CD4-positive, alpha-beta T cell treated with Interferon alpha-2 for 1 hour (primary cell): ENCODE measurements at regions not wholly inside any gene's neighbourhood (a gene's known extent, or its start where the extent isn't known, plus 50 kb on each side); places are given as distances from the start of the nearest gene placed in this dataset.

Experiments
- DNase-seq, 2 donors: peaks; one replicate each; pipeline ENCODE4 v3.0.0-alpha.2; 2020 to 2022

GRCh38 chr20:37596890-37597536 lies 69.3 kb upstream of the BLCAP start:
- DNase-seq = no peak

GRCh38 chr20:37596168-37596567 lies 68.5 kb upstream of the BLCAP start:
- no peak for DNase-seq

DNA sequence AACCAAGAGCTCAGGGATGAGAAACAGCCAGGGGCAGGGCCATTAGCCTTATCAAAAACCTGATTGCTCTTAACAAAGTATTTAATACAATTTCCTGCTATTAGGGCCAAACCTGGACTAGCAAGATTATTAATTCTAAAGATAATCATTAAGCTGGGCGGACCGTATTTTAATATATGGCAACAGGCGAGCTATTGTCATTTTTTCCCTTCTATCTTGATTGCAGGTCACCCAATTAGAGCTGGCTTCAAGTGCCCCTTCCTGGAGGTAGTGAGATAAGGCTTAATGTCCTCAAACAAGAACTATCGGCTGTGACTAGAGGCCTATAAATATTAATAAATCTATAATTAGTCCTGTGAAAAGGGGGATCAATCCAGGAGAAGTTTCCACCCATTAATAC lies 66.0 kb upstream of the BLCAP start:
- DNase-seq = no peak

- DNase-seq = no peak
Measured at GRCh38 chr20:37590938-37591490, 63.3 kb upstream of the BLCAP start.

- no peak for DNase-seq
Measured at GRCh38 chr20:37586078-37586477, 58.4 kb upstream of the BLCAP start.

DNA sequence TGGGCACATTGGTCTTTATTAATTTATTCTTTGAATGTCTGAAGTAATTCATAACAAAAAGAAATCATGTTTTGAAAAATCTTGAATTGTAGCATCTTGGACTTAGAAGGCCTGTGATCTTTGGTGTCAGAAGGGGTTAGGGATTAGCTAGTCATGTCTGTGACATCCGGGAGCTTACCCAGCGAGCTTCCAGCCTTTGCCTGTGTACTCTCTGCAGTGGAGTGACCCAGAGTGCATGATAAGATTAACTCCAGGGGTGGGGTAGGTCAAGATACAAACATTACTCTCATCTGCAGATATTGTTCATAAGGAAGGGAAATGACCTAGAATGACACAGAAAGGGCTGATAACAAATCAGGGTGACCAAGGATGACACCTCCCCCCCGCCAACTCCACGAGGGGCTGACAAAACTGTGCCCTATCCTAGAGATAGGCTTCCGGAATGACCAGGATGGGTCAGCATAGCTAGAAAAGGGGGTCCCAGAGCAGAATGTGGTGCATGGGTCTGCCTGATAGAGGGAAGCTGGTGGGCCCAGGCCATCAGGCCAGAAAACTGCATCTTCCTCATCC lies 56.6 kb upstream of the BLCAP start:
- no peak for DNase-seq

GRCh38 chr20:37581246-37581645 lies 53.6 kb upstream of the BLCAP start:
- no peak for DNase-seq

DNA sequence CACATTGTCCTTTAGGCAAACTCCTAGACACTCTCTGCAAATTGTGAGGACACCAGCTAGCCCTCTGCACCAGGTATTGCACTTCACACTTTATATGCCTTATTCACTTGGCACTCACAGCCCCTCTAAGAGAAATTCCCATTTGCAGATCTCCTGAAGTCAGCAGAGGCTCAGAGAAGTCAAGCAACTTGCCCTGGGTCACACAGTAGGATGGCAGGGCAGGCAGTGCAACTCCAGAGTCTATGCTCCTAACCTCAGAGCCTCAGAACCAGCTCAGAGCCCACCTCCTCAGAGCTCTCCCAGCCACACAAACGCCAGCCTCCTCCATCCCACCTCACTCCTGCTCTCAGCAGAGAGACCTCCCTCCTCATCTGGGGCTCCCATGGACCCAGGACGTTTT lies 52.4 kb upstream of the BLCAP start:
- no peak for DNase-seq

DNA sequence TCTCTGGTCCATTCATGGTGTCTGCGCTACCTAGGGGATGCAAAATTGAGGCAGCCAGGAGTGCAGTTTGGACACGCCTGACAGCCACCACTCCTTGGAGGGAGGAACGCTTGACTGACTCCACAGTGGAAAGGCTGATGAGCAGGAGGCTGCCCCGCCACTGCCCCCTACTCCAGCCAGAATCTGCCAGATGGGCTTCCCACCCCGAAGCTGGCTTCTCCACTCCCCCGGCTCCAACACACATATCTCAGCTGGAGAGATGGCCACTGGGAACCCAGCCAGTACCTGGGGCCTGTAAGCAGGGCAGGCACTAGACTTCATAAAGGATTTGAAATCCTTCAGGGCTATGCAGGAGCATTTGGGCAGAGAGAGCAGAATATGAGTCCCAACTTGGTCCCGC lies 51.4 kb upstream of the BLCAP start:
- no peak for DNase-seq

DNA sequence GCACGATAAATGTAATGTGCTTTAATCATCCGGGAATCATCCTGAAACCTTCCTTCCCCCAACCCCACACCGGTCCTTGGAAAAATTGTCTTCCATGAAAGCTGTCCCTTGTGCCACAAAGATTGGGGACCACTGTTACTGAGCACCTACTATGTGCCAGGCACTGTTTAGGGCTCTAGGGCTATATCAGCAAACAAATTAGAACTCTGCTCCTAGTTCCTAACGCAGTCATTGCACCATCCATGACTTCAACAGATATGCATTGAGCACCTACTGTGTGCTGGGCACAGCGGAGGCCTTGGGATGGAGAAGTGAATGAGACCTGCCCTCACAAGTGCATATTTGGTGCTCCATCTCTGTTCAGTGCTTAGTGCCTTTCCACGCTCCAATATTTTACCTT lies 50.3 kb upstream of the BLCAP start:
- DNase-seq = no peak
